ENCODE measurements at regions not wholly inside any gene's neighbourhood (a gene's known extent, or its start where the extent isn't known, plus 50 kb on each side); places are given as distances from the start of the nearest gene placed in this dataset.

GRCh38 chr3:71919572-71919971 lies 134.6 kb upstream of the PROK2 start:
- no peak for DNase-seq (ENCODE audit: low read depth)
- H3K4me3 ChIP-seq (ENCODE audit: low read depth, low read length): no peak overlapping the region

GRCh38 chr3:71917545-71917944 lies 132.6 kb upstream of the PROK2 start:
- H3K4me3 ChIP-seq (ENCODE audit: low read depth, low read length): no peak overlapping the region
- DNase-seq (ENCODE audit: low read depth): no peak

GRCh38 chr3:71916747-71917369 lies 131.9 kb upstream of the PROK2 start:
- no peak for DNase-seq (ENCODE audit: low read depth)
- H3K4me3 ChIP-seq (ENCODE audit: low read depth, low read length): no peak overlapping the region

GRCh38 chr3:71912839-71913495 lies 128.0 kb upstream of the PROK2 start:
- DNase-seq (ENCODE audit: low read depth): no peak
- H3K4me3 ChIP-seq (ENCODE audit: low read depth, low read length): no peak overlapping the region

GRCh38 chr3:71910108-71910507 lies 125.2 kb upstream of the PROK2 start:
- DNase-seq (ENCODE audit: low read depth): no peak
- H3K4me3 ChIP-seq (ENCODE audit: low read depth, low read length): no peak overlapping the region

GRCh38 chr3:71907996-71908395 lies 123.0 kb upstream of the PROK2 start:
- DNase-seq (ENCODE audit: low read depth): no peak

GRCh38 chr3:71906976-71907375 lies 122.0 kb upstream of the PROK2 start:
- H3K4me3 ChIP-seq (ENCODE audit: low read depth, low read length): no peak overlapping the region
- no peak for DNase-seq (ENCODE audit: low read depth)

More at GRCh38 chr3:71907996-71908395, 123.0 kb upstream of the PROK2 start:
- no peak overlapping the region for H3K4me3 ChIP-seq (ENCODE audit: low read depth, low read length)

- no peak for DNase-seq (ENCODE audit: low read depth)
- H3K4me3 ChIP-seq (ENCODE audit: low read depth, low read length): no peak overlapping the region
Measured at GRCh38 chr3:71905426-71905825, 120.5 kb upstream of the PROK2 start.

- no peak for DNase-seq (ENCODE audit: low read depth)
- no peak overlapping the region for H3K4me3 ChIP-seq (ENCODE audit: low read depth, low read length)
Measured at GRCh38 chr3:71903936-71904335, 119.0 kb upstream of the PROK2 start.

GRCh38 chr3:71903112-71903495 lies 118.2 kb upstream of the PROK2 start:
- no peak overlapping the region for H3K4me3 ChIP-seq (ENCODE audit: low read depth, low read length)
- DNase-seq (ENCODE audit: low read depth): no peak

- no peak for DNase-seq (ENCODE audit: low read depth)
- H3K4me3 ChIP-seq (ENCODE audit: low read depth, low read length): no peak overlapping the region
Measured at GRCh38 chr3:71902258-71903111, 117.5 kb upstream of the PROK2 start.

- DNase-seq (ENCODE audit: low read depth): no peak
Measured at GRCh38 chr3:71901645-71902044, 116.7 kb upstream of the PROK2 start.

GRCh38 chr3:71900057-71900456 lies 115.1 kb upstream of the PROK2 start:
- H3K4me3 ChIP-seq (ENCODE audit: low read depth, low read length): no peak overlapping the region
- no peak for DNase-seq (ENCODE audit: low read depth)

More at GRCh38 chr3:71901645-71902044, 116.7 kb upstream of the PROK2 start:
- H3K4me3 ChIP-seq (ENCODE audit: low read depth, low read length): no peak overlapping the region

- no peak for DNase-seq (ENCODE audit: low read depth)
- no peak overlapping the region for H3K4me3 ChIP-seq (ENCODE audit: low read depth, low read length)
Measured at GRCh38 chr3:71896751-71897150, 111.8 kb upstream of the PROK2 start.

GRCh38 chr3:71893702-71894479 lies 108.9 kb upstream of the PROK2 start:
- H3K4me3 ChIP-seq (ENCODE audit: low read depth, low read length): no peak overlapping the region
- no peak for DNase-seq (ENCODE audit: low read depth)

- H3K4me3 ChIP-seq (ENCODE audit: low read depth, low read length): no peak overlapping the region
- DNase-seq (ENCODE audit: low read depth): no peak
Measured at GRCh38 chr3:71893122-71893521, 108.2 kb upstream of the PROK2 start.

GRCh38 chr3:71891483-71891882 lies 106.5 kb upstream of the PROK2 start:
- DNase-seq (ENCODE audit: low read depth): no peak
- H3K4me3 ChIP-seq (ENCODE audit: low read depth, low read length): no peak overlapping the region

- H3K4me3 ChIP-seq (ENCODE audit: low read depth, low read length): no peak overlapping the region
- no peak for DNase-seq (ENCODE audit: low read depth)
Measured at GRCh38 chr3:71890356-71890931, 105.5 kb upstream of the PROK2 start.

GRCh38 chr3:71887256-71887655 lies 102.3 kb upstream of the PROK2 start:
- H3K4me3 ChIP-seq (ENCODE audit: low read depth, low read length): no peak overlapping the region
- DNase-seq (ENCODE audit: low read depth): no peak
